Spleen (tissue), 7 donors: ENCODE measurements at regions not wholly inside any gene's neighbourhood (a gene's known extent, or its start where the extent isn't known, plus 50 kb on each side); places are given as distances from the start of the nearest gene placed in this dataset.

Experiments used
- CTCF ChIP-seq, 11 experiments: fragments of 200-600 bp in 7 of 11; fragments of 450-650 bp in 4 of 11; sonication (generic) in 4 of 11; IDR thresholded peaks in 8 of 11; conservative IDR thresholded peaks in 3 of 11; 1 replicate in 7 of 11; 2 replicates in 4 of 11; pipeline versions ENCODE4 v1.4.0 to v1.8.0; 2016 to 2021; ENCODE audit warnings: antibody characterized with exemption in 11 of 11, inconsistent platforms in 4 of 11, mild to moderate bottlenecking in 1 of 11
- POLR2A ChIP-seq, 3 donors: fragments of 450-650 bp; IDR thresholded peaks; one replicate each; pipeline ENCODE4 v1.5.1; 2017; ENCODE audit warnings: antibody characterized with exemption in 3 of 3, mild to moderate bottlenecking in 1 of 3
- POLR2AphosphoS5 ChIP-seq, 3 donors: sonication (generic); formaldehyde crosslinking; IDR thresholded peaks; one replicate each; pipeline ENCODE4 v1.5.1; 2017; ENCODE audit warnings: antibody characterized with exemption in 3 of 3
- donor health status: DM: no; HTN: no; CAD: no; lungs with moderate emphysema.
- donor health status: DM: no; HTN: no; CAD: no.
- donor health status: DM: no; HTN: no; CAD: no.

GRCh38 chr20:36090223-36090622, 64.3 kb upstream of the EPB41L1 start:
- TF ChIP-seq POLR2A (IDR thresholded peaks at IDR 0.05) = no peak
- no peak for TF ChIP-seq CTCF (IDR thresholded peaks at IDR 0.05 in 8 of 11, conservative IDR thresholded peaks at IDR 0.05 in 3 of 11)
- TF ChIP-seq POLR2AphosphoS5 (IDR thresholded peaks at IDR 0.05) = no peak
